Liver (tissue), 3 donors: ENCODE measurements at regions not wholly inside any gene's neighbourhood (a gene's known extent, or its start where the extent isn't known, plus 50 kb on each side); places are given as distances from the start of the nearest gene placed in this dataset.

Experiments used
- CTCF ChIP-seq: fragments of 150-350 bp; IDR thresholded peaks from 2 replicates; pipeline ENCODE4 v1.5.1; 2017; ENCODE audit warnings: improper control_type of control experiment, low read depth, low read length; ENCODE audit not compliant: missing input control
- EGR1 ChIP-seq, 2 donors: IDR thresholded peaks; 2 replicates each; pipeline ENCODE4 v1.6.1; 2016 to 2018; ENCODE audit warnings: antibody characterized with exemption in 2 of 2, low read depth in 2 of 2
- GABPA ChIP-seq, 2 donors: IDR thresholded peaks in 1 of 2; conservative IDR thresholded peaks in 1 of 2; 2 replicates each; pipeline ENCODE4 v1.6.1; 2016; ENCODE audit warnings: antibody characterized with exemption in 2 of 2, mild to moderate bottlenecking in 1 of 2, moderate library complexity in 1 of 2
- JUND ChIP-seq, 2 donors: IDR thresholded peaks; 2 replicates each; pipeline ENCODE4 v1.6.1; 2016; ENCODE audit warnings: antibody characterized with exemption in 2 of 2
- RAD21 ChIP-seq, 2 donors: IDR thresholded peaks; 2 replicates each; pipeline ENCODE4 v1.6.1; 2016; ENCODE audit warnings: antibody characterized with exemption in 2 of 2, mild to moderate bottlenecking in 2 of 2
- REST ChIP-seq: IDR thresholded peaks from 2 replicates; pipeline ENCODE4 v1.6.1; 2016; ENCODE audit warnings: antibody characterized with exemption, mild to moderate bottlenecking
- SP1 ChIP-seq: IDR thresholded peaks from 2 replicates; pipeline ENCODE4 v1.6.1; 2018; ENCODE audit warnings: antibody characterized with exemption, mild to moderate bottlenecking
- TAF1 ChIP-seq: conservative IDR thresholded peaks from 2 replicates; pipeline ENCODE4 v1.6.1; 2016; ENCODE audit warnings: antibody characterized with exemption, mild to moderate bottlenecking
- YY1 ChIP-seq: IDR thresholded peaks from 2 replicates; pipeline ENCODE4 v1.6.1; 2016; ENCODE audit warnings: antibody characterized with exemption, mild to moderate bottlenecking
- ZBTB33 ChIP-seq: IDR thresholded peaks from 2 replicates; pipeline ENCODE4 v1.6.1; 2016; ENCODE audit warnings: antibody characterized with exemption
- donor health status: healthy.
- donor health status: healthy.

GRCh38 chr3:34584971-34585370 lies 786.5 kb downstream of the PDCD6IP start:
- TF ChIP-seq CTCF = no peak
- no peak for TF ChIP-seq ZBTB33
- TF ChIP-seq REST = no peak
- no peak for TF ChIP-seq SP1
- TF ChIP-seq EGR1 (IDR thresholded peaks at IDR 0.05; ENCODE audit: low read depth in 2 of 2) = no peak
- no peak for TF ChIP-seq RAD21 (IDR thresholded peaks at IDR 0.05)
- no peak for TF ChIP-seq YY1
- no peak for TF ChIP-seq GABPA (IDR thresholded peaks at IDR 0.05 in 1 of 2, conservative IDR thresholded peaks at IDR 0.05 in 1 of 2)
- no peak for TF ChIP-seq TAF1
- no peak for TF ChIP-seq JUND (IDR thresholded peaks at IDR 0.05)
